Central memory CD8-positive, alpha-beta T cell (primary cell): ENCODE measurements at regions not wholly inside any gene's neighbourhood (a gene's known extent, or its start where the extent isn't known, plus 50 kb on each side); places are given as distances from the start of the nearest gene placed in this dataset.

Experiments used
- ATAC-seq: fragments of 150-1000 bp; cut with Tn5 transposase; replicated peaks from 2 replicates; pipeline ENCODE4 v1.10.0; 2022; ENCODE audit warnings: mild to moderate bottlenecking, moderate FRiP score, moderate number of reproducible peaks; ENCODE audit not compliant: poor library complexity, severe bottlenecking; ENCODE audit errors: extremely low read depth
- DNase-seq, 2 donors: peaks; one replicate each; pipeline ENCODE4 v3.0.0; 2021; ENCODE audit warnings: low spot score in 2 of 2
- H3K27ac Mint-ChIP-seq: one replicate; pipeline ENCODE4 v1.8.0; 2022; ENCODE audit warnings: low read depth, mild to moderate bottlenecking, moderate library complexity, mixed read lengths
- H3K27me3 Mint-ChIP-seq: one replicate; pipeline ENCODE4 v1.8.0; 2022; ENCODE audit warnings: mixed read lengths
- H3K36me3 Mint-ChIP-seq: one replicate; pipeline ENCODE4 v1.8.0; 2022; ENCODE audit warnings: mild to moderate bottlenecking, moderate library complexity, mixed read lengths; ENCODE audit not compliant: insufficient read depth
- H3K4me1 Mint-ChIP-seq: one replicate; pipeline ENCODE4 v1.8.0; 2022; ENCODE audit warnings: mixed read lengths
- H3K4me3 Mint-ChIP-seq: one replicate; pipeline ENCODE4 v1.8.0; 2022; ENCODE audit warnings: mild to moderate bottlenecking, moderate library complexity, mixed read lengths
- H3K9me3 Mint-ChIP-seq: one replicate; pipeline ENCODE4 v1.8.0; 2022; ENCODE audit warnings: mixed read lengths

DNA sequence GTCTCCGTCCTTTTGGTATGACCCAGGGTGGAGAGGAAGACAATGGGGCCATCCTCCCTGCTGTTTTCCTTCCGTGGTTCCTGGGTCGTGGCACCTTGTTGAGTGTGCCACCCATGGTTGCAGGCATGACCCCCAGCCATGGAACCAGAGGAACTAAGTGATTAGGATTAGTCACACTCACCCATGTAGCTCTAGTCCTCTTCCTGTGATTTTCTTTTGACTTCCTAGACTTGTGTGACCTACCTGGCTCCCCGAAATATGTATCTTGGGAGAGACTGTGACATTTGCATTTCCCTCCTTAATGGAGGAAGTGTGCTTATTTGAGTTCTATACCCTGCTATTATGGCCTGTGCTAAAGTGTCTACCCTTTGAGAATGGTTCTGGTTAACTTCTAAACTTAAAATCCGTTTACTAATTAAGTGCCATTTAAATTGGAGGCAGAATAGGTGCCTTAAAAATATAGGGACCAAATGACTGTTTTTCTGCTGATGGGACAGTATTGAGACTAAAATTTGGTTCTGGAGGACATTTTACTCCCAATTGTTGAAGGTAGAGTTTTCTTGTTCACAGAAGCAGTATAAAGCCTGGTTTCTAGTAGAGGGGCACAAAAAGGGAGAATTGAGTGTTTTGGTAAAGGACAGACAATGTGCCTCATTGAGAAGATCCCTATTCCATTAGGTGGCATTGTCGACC lies 545.6 kb downstream of the HDGFL1 start:
- DNase-seq: no peak
- H3K27me3 Mint-ChIP-seq: no peaks in the 10 kb centered on the region
- no peaks in the 10 kb centered on the region for H3K4me1 Mint-ChIP-seq
- no peaks in the 10 kb centered on the region for H3K36me3 Mint-ChIP-seq
- H3K9me3 Mint-ChIP-seq: peaks cover 16% of the 10 kb centered on the region
- no peak overlapping the region for H3K27ac Mint-ChIP-seq
- no peak for ATAC-seq
- H3K4me3 Mint-ChIP-seq: no peak overlapping the region

DNA sequence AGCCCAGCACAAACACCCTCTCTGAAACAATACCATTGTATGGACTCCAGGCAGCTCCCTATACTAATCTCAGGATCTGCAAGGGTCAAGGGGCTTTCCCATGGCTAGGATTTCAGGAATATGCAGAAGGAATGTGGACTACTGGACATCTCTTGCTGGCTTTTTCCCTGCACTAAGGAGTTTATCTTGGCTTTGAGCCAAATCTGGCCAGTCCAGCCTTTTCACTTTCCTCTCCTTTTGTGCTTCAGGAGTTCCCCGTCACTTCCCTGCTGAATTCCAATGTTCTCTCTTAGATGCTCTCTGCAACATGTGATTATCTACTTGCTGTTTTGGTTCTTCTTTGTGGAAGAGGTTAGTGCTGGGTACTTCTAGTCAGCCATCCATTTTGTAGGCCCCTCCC lies 568.2 kb downstream of the HDGFL1 start:
- no peaks in the 10 kb centered on the region for H3K4me1 Mint-ChIP-seq
- no peak overlapping the region for H3K27ac Mint-ChIP-seq
- H3K4me3 Mint-ChIP-seq: no peak overlapping the region
- H3K27me3 Mint-ChIP-seq: no peaks in the 10 kb centered on the region
- ATAC-seq (no peak), DNase-seq (no peak)
- H3K9me3 Mint-ChIP-seq: peaks cover 6% of the 10 kb centered on the region
- no peaks in the 10 kb centered on the region for H3K36me3 Mint-ChIP-seq

DNA sequence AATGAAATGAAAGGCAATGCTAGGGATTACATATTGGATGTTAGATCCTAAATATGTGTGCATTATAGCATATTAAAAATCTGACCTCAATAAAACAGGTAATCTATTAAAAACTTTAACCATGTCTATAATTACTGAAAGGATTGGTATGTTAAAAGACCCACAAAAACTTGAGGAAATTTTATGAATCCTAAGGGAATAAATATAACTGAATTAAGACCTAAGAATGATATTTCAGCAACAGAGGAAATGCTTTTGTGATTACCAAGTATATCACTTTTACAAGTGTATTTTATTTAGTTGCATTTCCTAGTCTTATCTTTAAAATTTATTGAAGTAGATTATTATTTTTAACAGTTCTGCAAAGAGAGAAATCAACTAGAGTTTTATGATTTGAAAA lies 571.5 kb downstream of the HDGFL1 start:
- peaks cover 8% of the 10 kb centered on the region for H3K9me3 Mint-ChIP-seq
- DNase-seq: no peak
- no peaks in the 10 kb centered on the region for H3K4me1 Mint-ChIP-seq
- ATAC-seq: no peak
- no peaks in the 10 kb centered on the region for H3K36me3 Mint-ChIP-seq
- H3K4me3 Mint-ChIP-seq: no peak overlapping the region
- H3K27me3 Mint-ChIP-seq: no peaks in the 10 kb centered on the region
- no peak overlapping the region for H3K27ac Mint-ChIP-seq

DNA sequence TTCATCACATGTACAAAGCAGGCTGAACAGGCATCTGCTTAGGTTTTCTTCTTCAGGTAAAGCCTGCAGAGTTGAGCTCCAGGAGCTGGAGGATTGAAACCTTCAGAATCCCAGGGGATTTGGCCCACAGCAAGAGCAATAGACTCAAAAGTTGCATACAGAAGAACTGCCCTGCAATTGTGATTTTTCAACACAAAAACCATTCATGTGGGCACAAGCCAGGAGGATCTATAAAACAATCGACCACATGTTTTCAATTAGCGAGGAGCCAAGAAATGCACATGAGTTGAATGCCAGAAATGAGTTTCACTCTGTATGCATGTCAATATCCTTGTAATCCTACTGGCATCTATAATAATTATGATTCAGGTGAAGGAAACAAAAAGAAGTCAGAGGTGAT lies 576.4 kb downstream of the HDGFL1 start:
- no peaks in the 10 kb centered on the region for H3K36me3 Mint-ChIP-seq
- H3K4me1 Mint-ChIP-seq: no peaks in the 10 kb centered on the region
- H3K27me3 Mint-ChIP-seq: no peaks in the 10 kb centered on the region
- DNase-seq: no peak
- H3K9me3 Mint-ChIP-seq: peaks cover 9% of the 10 kb centered on the region
- no peak for ATAC-seq
- H3K27ac Mint-ChIP-seq: no peak overlapping the region
- H3K4me3 Mint-ChIP-seq: no peak overlapping the region

DNA sequence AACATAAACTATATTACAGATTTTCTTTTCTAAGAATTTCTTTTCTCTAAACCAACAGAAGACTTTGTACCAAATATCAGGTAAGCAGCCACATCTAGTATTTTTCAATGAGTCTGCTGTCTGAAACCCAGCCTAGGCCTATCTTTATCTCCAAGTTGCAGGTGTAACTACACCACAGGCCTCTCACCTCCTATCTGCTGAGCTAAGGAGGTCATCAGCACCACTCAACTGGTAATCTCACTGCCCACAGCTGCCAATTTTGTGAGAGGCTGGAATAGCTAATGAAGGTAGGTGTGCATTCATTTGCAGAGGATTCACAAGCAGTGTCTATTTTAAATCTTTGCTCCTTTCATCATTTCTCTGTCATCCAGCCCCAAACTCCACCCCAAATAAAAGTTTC lies 584.8 kb downstream of the HDGFL1 start:
- Mint-ChIP-seq H3K4me1 (no peaks in the 10 kb centered on the region), H3K36me3 (no peaks in the 10 kb centered on the region), H3K4me3 (no peak overlapping the region), H3K9me3 (peaks cover 8% of the 10 kb centered on the region), H3K27me3 (no peaks in the 10 kb centered on the region), H3K27ac (no peak overlapping the region)
- ATAC-seq (no peak), DNase-seq (no peak)

DNA sequence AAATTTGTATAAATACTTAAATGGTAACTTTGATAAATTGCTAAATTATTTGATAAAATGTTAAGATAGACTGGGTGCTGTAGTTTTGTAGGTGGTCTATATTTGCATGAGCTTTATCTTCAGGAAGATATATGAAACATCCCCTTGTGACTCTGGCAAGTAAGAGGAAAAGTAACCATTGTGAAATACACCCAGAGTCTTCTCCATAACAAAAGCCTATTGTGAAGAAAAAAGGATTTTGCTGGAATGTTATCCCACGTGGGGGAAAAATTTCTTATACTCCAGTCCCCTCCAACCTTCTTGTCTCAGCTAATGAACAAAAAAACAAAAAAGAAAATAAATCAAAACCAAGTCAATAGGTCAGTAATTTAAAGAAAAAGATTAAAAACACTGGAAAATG lies 600.7 kb downstream of the HDGFL1 start:
- ATAC-seq (no peak), DNase-seq (no peak)
- H3K36me3 Mint-ChIP-seq: no peaks in the 10 kb centered on the region
- H3K9me3 Mint-ChIP-seq: peaks cover 26% of the 10 kb centered on the region
- no peak overlapping the region for H3K27ac Mint-ChIP-seq
- H3K4me3 Mint-ChIP-seq: no peak overlapping the region
- no peaks in the 10 kb centered on the region for H3K27me3 Mint-ChIP-seq
- H3K4me1 Mint-ChIP-seq: no peaks in the 10 kb centered on the region

DNA sequence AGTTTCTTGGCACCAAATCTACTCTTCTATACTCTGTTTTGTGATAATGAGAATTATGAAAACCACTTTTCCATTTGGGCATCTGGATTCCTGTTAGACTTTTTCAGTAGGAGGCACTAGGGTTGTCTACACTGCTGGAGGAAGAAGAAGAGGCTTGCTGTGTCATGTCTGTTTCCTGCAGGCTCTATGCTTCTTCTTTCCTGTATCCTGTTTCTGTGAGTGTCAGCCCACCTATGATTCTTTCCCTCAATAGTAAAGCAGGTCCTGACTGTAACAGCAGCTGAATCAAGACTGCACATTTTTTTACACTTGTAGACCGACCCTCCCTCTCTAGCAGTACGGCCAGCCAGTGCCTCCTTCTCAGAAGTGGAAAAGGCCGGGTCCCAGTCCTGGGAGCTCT lies 603.9 kb downstream of the HDGFL1 start:
- Mint-ChIP-seq H3K9me3 (peaks cover 17% of the 10 kb centered on the region), H3K4me1 (no peaks in the 10 kb centered on the region), H3K27me3 (no peaks in the 10 kb centered on the region), H3K36me3 (no peaks in the 10 kb centered on the region), H3K27ac (no peak overlapping the region), H3K4me3 (no peak overlapping the region)
- no peak for ATAC-seq
- DNase-seq: no peak

DNA sequence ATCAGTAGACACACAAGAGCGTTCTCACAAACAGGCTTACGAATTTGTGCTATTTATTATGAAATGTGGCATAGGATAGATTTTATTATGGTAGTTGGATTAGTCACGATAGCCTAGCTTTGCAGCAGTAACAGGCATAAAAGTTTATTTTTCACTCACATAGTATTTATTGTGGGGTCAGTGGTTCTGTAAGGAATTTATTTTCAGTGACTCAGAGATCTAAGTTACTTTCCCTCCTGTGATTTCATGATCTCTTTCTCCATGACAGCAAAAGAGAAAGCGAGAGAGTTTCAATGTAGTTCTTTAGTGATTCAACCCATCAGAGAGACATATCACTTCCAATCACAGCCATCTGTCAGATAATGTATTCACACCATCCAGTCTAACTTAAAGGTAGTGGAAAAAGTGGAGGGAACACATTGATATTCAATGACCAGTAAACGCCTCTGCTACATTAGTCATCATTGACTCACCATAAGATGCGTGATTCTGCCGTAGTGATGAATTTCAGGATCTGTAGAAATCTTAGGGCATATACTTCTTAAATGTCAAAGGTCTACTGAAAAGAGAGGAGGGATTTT lies 605.5 kb downstream of the HDGFL1 start:
- ATAC-seq: no peak
- no peaks in the 10 kb centered on the region for H3K27me3 Mint-ChIP-seq
- no peaks in the 10 kb centered on the region for H3K36me3 Mint-ChIP-seq
- DNase-seq: no peak
- no peaks in the 10 kb centered on the region for H3K4me1 Mint-ChIP-seq
- no peak overlapping the region for H3K27ac Mint-ChIP-seq
- peaks cover 17% of the 10 kb centered on the region for H3K9me3 Mint-ChIP-seq
- no peak overlapping the region for H3K4me3 Mint-ChIP-seq

DNA sequence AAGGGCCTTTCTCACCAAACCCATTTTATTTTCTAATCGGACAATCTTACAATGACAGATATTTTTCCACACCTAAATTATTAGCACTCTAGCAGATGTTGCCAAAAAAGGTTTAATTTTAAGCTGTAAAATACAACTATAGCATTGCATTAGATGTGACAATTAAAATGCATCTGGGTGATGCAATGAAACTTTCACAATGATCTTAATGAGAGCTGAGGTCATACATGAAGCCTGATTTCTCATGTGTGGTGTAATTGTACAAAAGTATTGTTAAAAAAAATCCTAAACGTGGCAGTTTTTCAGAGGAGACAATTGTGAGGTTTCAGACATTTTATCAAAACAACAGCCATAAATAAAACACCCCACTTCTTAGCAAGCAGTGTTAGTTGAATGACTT lies 606.0 kb downstream of the HDGFL1 start:
- Mint-ChIP-seq H3K27me3 (no peaks in the 10 kb centered on the region), H3K27ac (no peak overlapping the region), H3K4me3 (no peak overlapping the region), H3K9me3 (peaks cover 17% of the 10 kb centered on the region), H3K36me3 (no peaks in the 10 kb centered on the region), H3K4me1 (no peaks in the 10 kb centered on the region)
- no peak for ATAC-seq
- DNase-seq: no peak

DNA sequence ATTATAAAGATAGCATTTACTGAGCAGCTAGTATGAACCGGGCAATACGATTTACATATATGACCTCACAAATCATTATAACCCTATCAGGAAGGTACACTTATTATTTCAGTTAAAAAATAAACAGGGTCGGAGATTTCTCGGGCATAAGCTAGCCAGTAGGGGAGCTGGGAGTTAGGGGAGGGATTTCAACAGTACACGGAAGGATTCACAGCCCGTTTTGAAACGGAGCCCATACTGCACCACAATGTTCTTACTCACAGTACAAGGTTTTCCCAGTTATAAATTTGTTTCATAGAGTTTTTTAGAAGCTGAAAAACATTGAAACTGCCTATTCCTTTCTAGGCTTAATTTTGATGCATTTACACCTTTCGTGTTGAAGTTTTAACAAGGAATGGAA lies 607.1 kb downstream of the HDGFL1 start:
- Mint-ChIP-seq H3K9me3 (peaks cover 12% of the 10 kb centered on the region), H3K4me1 (no peaks in the 10 kb centered on the region), H3K27me3 (no peaks in the 10 kb centered on the region), H3K4me3 (no peak overlapping the region), H3K27ac (no peak overlapping the region), H3K36me3 (no peaks in the 10 kb centered on the region)
- DNase-seq (no peak), ATAC-seq (no peak)

DNA sequence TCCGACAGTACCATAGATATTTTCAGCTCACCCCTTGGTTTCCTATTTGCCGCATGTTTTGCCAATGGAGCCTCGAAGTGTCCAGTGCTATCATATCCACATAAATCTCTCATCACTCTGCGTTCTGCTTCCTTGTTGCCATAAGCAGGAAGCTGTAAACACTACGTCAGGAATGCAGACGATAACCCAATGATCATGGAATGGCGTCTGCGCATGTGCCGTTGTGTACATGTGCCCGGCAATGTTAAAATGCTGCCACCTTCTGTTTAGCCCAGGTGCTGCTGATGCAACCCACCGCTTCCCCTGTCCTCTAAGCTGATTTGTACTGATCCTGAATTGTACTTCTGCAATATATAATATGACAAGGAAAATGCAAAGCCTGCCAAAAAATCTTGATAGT lies 607.5 kb downstream of the HDGFL1 start:
- Mint-ChIP-seq H3K4me1 (no peaks in the 10 kb centered on the region), H3K9me3 (peaks cover 11% of the 10 kb centered on the region), H3K27ac (no peak overlapping the region), H3K27me3 (no peaks in the 10 kb centered on the region), H3K36me3 (no peaks in the 10 kb centered on the region), H3K4me3 (no peak overlapping the region)
- no peak for ATAC-seq
- no peak for DNase-seq

DNA sequence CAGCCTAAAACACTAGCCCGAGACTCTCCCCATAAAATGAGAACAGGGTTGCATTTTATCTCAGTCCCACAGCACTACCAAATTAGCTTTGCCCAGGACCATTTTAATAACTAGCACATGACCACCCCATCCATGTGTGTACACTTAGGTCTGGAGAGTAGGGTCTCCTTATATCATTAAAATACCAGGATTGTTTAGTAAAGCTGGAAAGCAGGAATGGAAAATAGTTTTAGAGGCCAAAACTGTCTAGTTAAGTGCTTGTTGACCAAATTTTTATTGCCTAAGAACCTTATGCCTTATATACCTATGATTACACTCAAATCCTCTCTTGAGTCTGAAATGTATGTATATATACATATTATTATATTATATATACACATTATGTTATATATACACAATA lies 608.4 kb downstream of the HDGFL1 start:
- Mint-ChIP-seq H3K4me3 (no peak overlapping the region), H3K4me1 (no peaks in the 10 kb centered on the region), H3K27ac (no peak overlapping the region), H3K36me3 (no peaks in the 10 kb centered on the region), H3K9me3 (peaks cover 11% of the 10 kb centered on the region), H3K27me3 (no peaks in the 10 kb centered on the region)
- DNase-seq (no peak), ATAC-seq (no peak)

DNA sequence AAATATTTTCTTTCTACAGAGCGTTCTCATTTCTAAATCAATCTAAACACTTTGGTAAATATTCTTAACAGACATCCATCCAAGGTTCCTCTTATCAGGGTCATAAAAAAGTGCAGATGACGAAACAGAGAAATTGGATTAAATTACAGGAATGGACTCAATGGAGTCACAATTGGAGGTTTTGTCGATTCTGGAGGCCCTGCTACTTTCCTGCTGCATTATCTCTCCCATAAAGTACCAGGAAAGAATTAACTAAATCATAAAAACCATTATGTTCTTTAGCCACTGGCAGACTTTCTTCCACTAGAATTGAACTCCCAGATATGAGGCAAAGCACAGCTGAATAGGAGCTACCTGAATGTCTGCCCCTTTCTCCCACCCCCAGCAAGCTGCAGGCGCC lies 610.6 kb downstream of the HDGFL1 start:
- no peaks in the 10 kb centered on the region for H3K4me1 Mint-ChIP-seq
- H3K9me3 Mint-ChIP-seq: peaks cover 14% of the 10 kb centered on the region
- H3K36me3 Mint-ChIP-seq: no peaks in the 10 kb centered on the region
- no peak overlapping the region for H3K4me3 Mint-ChIP-seq
- no peak overlapping the region for H3K27ac Mint-ChIP-seq
- no peaks in the 10 kb centered on the region for H3K27me3 Mint-ChIP-seq
- DNase-seq (no peak), ATAC-seq (no peak)
